ENCODE measurements at regions not wholly inside any gene's neighbourhood (a gene's known extent, or its start where the extent isn't known, plus 50 kb on each side); places are given as distances from the start of the nearest gene placed in this dataset.

- no peak for DNase-seq
- Mint-ChIP-seq H3K36me3 (no peaks in the 10 kb centered on the region), H3K4me1 (no peaks in the 10 kb centered on the region), H3K27ac (no peak overlapping the region), H3K27me3 (no peaks in the 10 kb centered on the region), H3K4me3 (no peak overlapping the region), H3K9me3 (peaks cover 0 to 26% (median 6%) of the 10 kb centered on the region in 9 donors)
- POLR2A ChIA-PET, result no interaction called here
- ATAC-seq, result no peak
Measured at GRCh38 chr13:90184355-90184754, 1163.1 kb upstream of the MIR17HG start.

- Mint-ChIP-seq H3K9me3 (peaks cover 0 to 22% (median 8%) of the 10 kb centered on the region in 9 donors), H3K36me3 (no peaks in the 10 kb centered on the region), H3K4me1 (no peaks in the 10 kb centered on the region), H3K4me3 (no peak overlapping the region), H3K27ac (no peak overlapping the region), H3K27me3 (no peaks in the 10 kb centered on the region)
- DNase-seq (no peak), ATAC-seq (no peak)
- POLR2A ChIA-PET, result no interaction called here
Measured at GRCh38 chr13:90185734-90186133, 1161.8 kb upstream of the MIR17HG start.

DNA sequence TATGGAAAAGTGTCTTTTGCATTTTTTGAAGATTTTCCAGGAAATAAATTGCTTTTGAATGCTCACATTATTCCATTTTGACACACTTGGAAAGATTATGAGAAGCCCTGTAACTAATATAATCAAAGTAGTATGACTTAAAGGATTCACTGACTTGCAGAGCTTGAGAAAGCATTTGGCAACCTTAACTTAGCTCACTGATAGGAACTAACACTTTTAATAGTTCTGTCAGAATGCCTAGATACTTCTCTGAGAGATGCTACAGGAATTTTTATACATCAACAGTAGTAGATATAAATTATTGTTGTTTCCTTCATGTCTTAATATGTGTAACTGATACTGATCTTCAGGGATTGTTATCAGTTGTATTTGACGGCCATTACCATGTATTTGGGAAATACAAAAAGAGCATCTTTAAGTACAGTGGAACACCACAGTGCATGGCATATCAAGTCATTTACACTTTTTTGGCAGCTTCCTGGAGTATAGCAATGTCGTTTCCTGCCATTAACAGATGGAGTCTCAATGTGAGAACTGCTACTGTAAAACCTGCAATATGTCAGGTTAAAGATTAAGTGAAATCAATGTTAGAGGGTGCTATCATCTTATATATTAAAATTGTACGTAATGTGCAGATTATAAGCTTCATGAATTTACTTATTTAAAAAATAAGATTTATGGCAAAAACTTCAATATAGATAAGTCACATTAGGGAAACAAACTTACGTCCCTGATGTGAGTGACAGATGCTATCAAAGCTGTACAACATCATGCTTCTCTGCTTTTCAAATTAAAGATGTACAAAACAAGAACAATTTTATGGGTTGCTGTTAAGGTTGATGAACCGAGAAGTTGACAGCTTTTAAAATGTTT, 1159.8 kb upstream of the MIR17HG start:
- H3K4me1 Mint-ChIP-seq, result no peaks in the 10 kb centered on the region
- peaks cover 0 to 18% (median 4%) of the 10 kb centered on the region in 9 donors for H3K9me3 Mint-ChIP-seq
- no peak overlapping the region for H3K27ac Mint-ChIP-seq
- H3K36me3 Mint-ChIP-seq, result no peaks in the 10 kb centered on the region
- H3K4me3 Mint-ChIP-seq, result no peak overlapping the region
- no peaks in the 10 kb centered on the region for H3K27me3 Mint-ChIP-seq
- POLR2A ChIA-PET, result no interaction called here
- DNase-seq (no peak), ATAC-seq (no peak)

- no peak for DNase-seq
- Mint-ChIP-seq H3K4me3 (no peak overlapping the region), H3K9me3 (peaks cover 0 to 18% (median 4%) of the 10 kb centered on the region in 9 donors), H3K4me1 (no peaks in the 10 kb centered on the region), H3K27ac (no peak overlapping the region), H3K27me3 (no peaks in the 10 kb centered on the region), H3K36me3 (no peaks in the 10 kb centered on the region)
- ATAC-seq, result no peak
- POLR2A ChIA-PET, result no interaction called here
Measured at GRCh38 chr13:90188351-90188636, 1159.2 kb upstream of the MIR17HG start.

GRCh38 chr13:90197722-90198121, 1149.8 kb upstream of the MIR17HG start:
- POLR2A ChIA-PET, result no interaction called here
- DNase-seq (no peak), ATAC-seq (no peak)
- peaks cover 0 to 5% (median 0%) of the 10 kb centered on the region in 3 donors for H3K36me3 Mint-ChIP-seq
- no peaks in the 10 kb centered on the region for H3K27me3 Mint-ChIP-seq
- H3K4me3 Mint-ChIP-seq, result no peak overlapping the region
- H3K4me1 Mint-ChIP-seq, result no peaks in the 10 kb centered on the region
- H3K9me3 Mint-ChIP-seq, result peaks cover 0 to 33% (median 12%) of the 10 kb centered on the region in 9 donors
- H3K27ac Mint-ChIP-seq, result no peak overlapping the region

DNA sequence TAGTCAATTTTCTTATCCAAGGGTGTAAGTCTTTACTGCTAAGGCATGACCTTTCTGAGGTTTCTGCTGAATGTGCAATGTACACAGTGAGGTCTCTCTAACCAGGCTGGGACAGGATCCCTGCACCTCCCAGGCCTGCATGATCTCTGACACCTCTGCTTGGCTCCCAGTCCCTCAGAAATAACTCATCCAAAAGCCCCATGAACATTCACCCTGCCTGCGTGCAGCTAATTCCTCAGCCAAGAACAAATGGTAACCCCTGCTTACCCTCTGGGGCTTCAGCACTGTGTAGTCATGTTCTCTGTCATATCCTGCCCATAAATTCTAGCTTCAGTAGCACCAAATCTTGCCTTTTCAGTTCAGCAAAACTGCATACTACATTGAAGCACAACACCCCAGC, 1146.3 kb upstream of the MIR17HG start:
- no peak for DNase-seq
- Mint-ChIP-seq H3K36me3 (peaks cover 0 to under 1% (median 0%) of the 10 kb centered on the region in 3 donors), H3K27ac (no peak overlapping the region), H3K27me3 (no peaks in the 10 kb centered on the region), H3K4me3 (no peak overlapping the region), H3K9me3 (peaks cover 0 to 30% (median 7%) of the 10 kb centered on the region in 9 donors), H3K4me1 (no peaks in the 10 kb centered on the region)
- POLR2A ChIA-PET, result no interaction called here
- no peak for ATAC-seq

DNA sequence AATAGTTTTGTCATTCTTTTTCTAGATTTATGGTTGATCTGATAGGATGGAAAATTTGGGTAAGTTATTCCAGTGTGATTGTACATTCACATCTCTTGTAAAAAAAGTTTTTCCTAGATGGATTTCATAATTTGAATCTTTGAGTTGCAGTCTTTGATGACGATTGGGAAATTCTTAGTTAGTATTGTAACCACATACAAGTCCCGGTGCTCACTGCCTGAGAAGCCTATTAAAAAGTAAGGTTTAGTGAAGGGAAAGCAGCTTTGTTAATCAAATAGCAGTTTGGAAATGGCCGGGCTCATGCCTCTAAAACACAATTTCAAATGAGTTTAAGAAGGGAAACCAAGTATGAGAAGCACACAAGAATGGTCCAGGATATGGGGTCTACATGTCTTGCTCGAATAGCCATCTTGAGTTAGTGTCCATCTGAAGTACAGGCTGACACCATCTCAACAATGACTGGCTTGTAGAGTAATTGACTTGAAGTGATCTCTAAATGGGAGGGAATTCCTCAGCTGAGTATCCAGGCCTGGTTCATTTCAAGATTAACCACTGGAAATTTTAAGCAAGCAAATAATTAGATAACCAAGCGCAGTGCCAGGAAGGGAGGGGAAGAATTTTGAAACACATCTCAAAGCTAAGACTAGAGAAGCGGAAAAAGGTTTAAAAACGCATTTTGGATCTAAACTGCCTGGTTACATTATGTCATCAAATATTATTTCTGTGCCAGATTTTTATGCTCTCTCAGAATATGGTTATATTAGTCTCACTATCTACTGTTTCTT, 1145.6 kb upstream of the MIR17HG start:
- ATAC-seq, result no peak
- Mint-ChIP-seq H3K36me3 (no peaks in the 10 kb centered on the region), H3K27ac (no peak overlapping the region), H3K4me1 (no peaks in the 10 kb centered on the region), H3K27me3 (no peaks in the 10 kb centered on the region), H3K4me3 (no peak overlapping the region), H3K9me3 (peaks cover 0 to 30% (median 10%) of the 10 kb centered on the region in 9 donors)
- POLR2A ChIA-PET, result no interaction called here
- DNase-seq, result no peak

GRCh38 chr13:90205081-90205480, 1142.4 kb upstream of the MIR17HG start:
- POLR2A ChIA-PET, result no interaction called here
- DNase-seq, result no peak
- Mint-ChIP-seq H3K4me1 (no peaks in the 10 kb centered on the region), H3K27me3 (no peaks in the 10 kb centered on the region), H3K27ac (no peak overlapping the region), H3K4me3 (no peak overlapping the region), H3K9me3 (peaks cover 4 to 44% (median 18%) of the 10 kb centered on the region in 9 donors), H3K36me3 (peaks cover 0 to 4% (median 0%) of the 10 kb centered on the region in 3 donors)
- no peak for ATAC-seq

- no peak for DNase-seq
- POLR2A ChIA-PET, result no interaction called here
- Mint-ChIP-seq H3K4me1 (no peaks in the 10 kb centered on the region), H3K27ac (no peak overlapping the region), H3K36me3 (peaks cover 0 to 4% (median 0%) of the 10 kb centered on the region in 3 donors), H3K27me3 (no peaks in the 10 kb centered on the region), H3K9me3 (peaks cover 4 to 44% (median 20%) of the 10 kb centered on the region in 9 donors), H3K4me3 (no peak overlapping the region)
- no peak for ATAC-seq
Measured at GRCh38 chr13:90205911-90206310, 1141.6 kb upstream of the MIR17HG start.

GRCh38 chr13:90217275-90217674, 1130.2 kb upstream of the MIR17HG start:
- Mint-ChIP-seq H3K27ac (no peak overlapping the region), H3K9me3 (peaks cover 0 to 16% (median 4%) of the 10 kb centered on the region in 9 donors), H3K36me3 (no peaks in the 10 kb centered on the region), H3K4me3 (no peak overlapping the region), H3K27me3 (no peaks in the 10 kb centered on the region), H3K4me1 (no peaks in the 10 kb centered on the region)
- POLR2A ChIA-PET, result no interaction called here
- ATAC-seq (no peak), DNase-seq (no peak)

DNA sequence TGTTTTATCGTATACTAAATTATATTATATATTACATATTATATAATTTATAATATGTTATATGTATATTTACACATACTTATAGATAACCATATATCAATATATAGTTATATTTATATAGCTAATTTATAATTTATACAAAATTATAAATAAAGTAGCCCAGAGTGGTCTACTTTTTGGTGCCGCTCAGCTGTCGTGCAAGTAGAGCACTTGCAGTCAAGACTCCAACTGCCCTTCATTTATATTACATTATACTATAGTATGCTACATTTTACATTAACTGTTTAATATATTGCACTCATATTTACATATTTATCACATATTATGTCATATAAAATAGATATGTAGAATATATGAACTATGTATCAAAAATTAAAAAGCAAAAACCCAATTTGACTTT, 1124.7 kb upstream of the MIR17HG start:
- Mint-ChIP-seq H3K36me3 (no peaks in the 10 kb centered on the region), H3K27me3 (no peaks in the 10 kb centered on the region), H3K4me3 (no peak overlapping the region), H3K4me1 (no peaks in the 10 kb centered on the region), H3K27ac (no peak overlapping the region), H3K9me3 (peaks cover 0 to 9% (median 2%) of the 10 kb centered on the region in 9 donors)
- ATAC-seq (no peak), DNase-seq (no peak)
- POLR2A ChIA-PET, result no interaction called here

GRCh38 chr13:90230311-90230710, 1117.2 kb upstream of the MIR17HG start:
- no peak for ATAC-seq
- Mint-ChIP-seq H3K4me3 (no peak overlapping the region), H3K9me3 (peaks cover 0 to 27% (median 7%) of the 10 kb centered on the region in 9 donors), H3K27me3 (no peaks in the 10 kb centered on the region), H3K36me3 (no peaks in the 10 kb centered on the region), H3K4me1 (no peaks in the 10 kb centered on the region), H3K27ac (no peak overlapping the region)
- DNase-seq, result no peak
- POLR2A ChIA-PET, result no interaction called here

GRCh38 chr13:90232291-90232690, 1115.2 kb upstream of the MIR17HG start:
- H3K27me3 Mint-ChIP-seq, result no peaks in the 10 kb centered on the region
- H3K4me1 Mint-ChIP-seq, result no peaks in the 10 kb centered on the region
- H3K9me3 Mint-ChIP-seq, result peaks cover 0 to 30% (median 9%) of the 10 kb centered on the region in 9 donors
- ATAC-seq, result no peak
- no peak overlapping the region for H3K27ac Mint-ChIP-seq
- POLR2A ChIA-PET, result no interaction called here
- H3K36me3 Mint-ChIP-seq, result no peaks in the 10 kb centered on the region
- H3K4me3 Mint-ChIP-seq, result no peak overlapping the region
- no peak for DNase-seq

All from naive thymus-derived CD8-positive, alpha-beta T cell (primary cell).